Heart left ventricle (tissue), 16 donors: ENCODE measurements at regions not wholly inside any gene's neighbourhood (a gene's known extent, or its start where the extent isn't known, plus 50 kb on each side); places are given as distances from the start of the nearest gene placed in this dataset.

Experiments used
- ATAC-seq, 4 donors: fragments of 200-7000 bp; cut with Tn5 transposase; one replicate each; pipeline ENCODE4 v1.9.1; 2020 to 2022; ENCODE audit warnings: moderate library complexity in 4 of 4, mild to moderate bottlenecking in 3 of 4, moderate number of reproducible peaks in 1 of 4
- DNase-seq, 5 donors: peaks; one replicate each; pipeline ENCODE4 v3.0.0-alpha.2; 2020
- H3K27ac ChIP-seq, 12 donors: fragments of 200-600 bp; sonication (generic) in 4 of 12; one replicate each; pipeline versions ENCODE4 v1.5.0 to v1.8.0; 2016 to 2022; ENCODE audit warnings: mild to moderate bottlenecking in 2 of 12
- H3K27me3 ChIP-seq, 9 donors: fragments of 200-600 bp; sonication (generic) in 2 of 9; one replicate each; pipeline versions ENCODE4 v1.5.1 to v1.8.0; 2016 to 2022; ENCODE audit warnings: mild to moderate bottlenecking in 3 of 9
- H3K36me3 ChIP-seq, 9 donors: fragments of 200-600 bp; sonication (generic) in 2 of 9; one replicate each; pipeline versions ENCODE4 v1.5.0 to v1.8.0; 2018 to 2022; ENCODE audit warnings: mild to moderate bottlenecking in 2 of 9
- H3K4me1 ChIP-seq, 12 donors: fragments of 200-600 bp; sonication (generic) in 4 of 12; one replicate each; pipeline versions ENCODE4 v1.5.0 to v1.8.0; 2016 to 2022; ENCODE audit warnings: mild to moderate bottlenecking in 3 of 12
- H3K4me3 ChIP-seq, 12 donors: fragments of 200-600 bp; sonication (generic) in 4 of 12; one replicate each; pipeline versions ENCODE4 v1.5.0 to v1.8.0; 2017 to 2022; ENCODE audit warnings: mild to moderate bottlenecking in 9 of 12, moderate library complexity in 4 of 12
- H3K9me3 ChIP-seq, 12 donors: fragments of 200-600 bp; sonication (generic) in 4 of 12; one replicate each; pipeline versions ENCODE4 v1.5.0 to v1.8.0; 2016 to 2022; ENCODE audit warnings: mild to moderate bottlenecking in 1 of 12
- CTCF ChIP-seq, 12 donors: fragments of 200-600 bp; sonication (generic) in 4 of 12; IDR thresholded peaks; one replicate each; pipeline versions ENCODE4 v1.5.0 to v1.8.0; 2018 to 2022; ENCODE audit warnings: antibody characterized with exemption in 12 of 12, mild to moderate bottlenecking in 5 of 12
- POLR2A ChIP-seq, 2 donors: fragments of 450-650 bp; IDR thresholded peaks; one replicate each; pipeline ENCODE4 v1.6.1; 2017; ENCODE audit warnings: antibody characterized with exemption in 2 of 2, mild to moderate bottlenecking in 2 of 2, moderate library complexity in 2 of 2
- WGBS, 4 donors: extraction: QIAGEN DNeasy Blood & Tissue Kit in 2 of 4; methylation state at CpG; one replicate each; pipeline versions ENCODE4 v1.1.5 to v1.1.7; 2013 to 2018; 5-methylcytosine and 5-hydroxymethylcytosine counted together
- intact Hi-C, 10 donors: fragments of 100-400 bp; cut with DNase I; formaldehyde crosslinking; loops; one replicate each; pipeline versions ENCODE4 v1.11.1 to v1.14.2; 2022
- donor health status: ischemic (EF 13 %, LVEDD 7.1; RV severe dilation, severe dysfunction).
- donor health status: healthy with polysubstance abuse.
- donor health status: DM: no; HTN: yes; CAD: no.
- donor health status: DM: no; HTN: no; CAD: no.
- donor health status: ischemic (EF 25% LVEDD 6.9; RV normal size, moderate dysfunction).
- donor health status: ischemic (EF 25% LVEDD 5.7; RV mildly dilated, moderate dysfunction).
- donor health status: healthy.
- donor health status: DM: yes; HTN: yes; CAD: no.
- donor health status: ischemic (EF 35%, LVEDD 5.7; RV mildly dilated, moderate dysfunction).
- donor health status: nonischemic (EF 11% LVEDD 7.7; RV severe dilation, severe dysfunction).
- donor health status: DM: yes; HTN: yes; CAD: no.
- donor health status: PGD.
- donor health status: ischemic (EF 29% LVEDD 5.4; RV normal size, mild dysfunction).
- donor health status: nonischemic (EF 23%, LVEDD 6.1; RV moderate dilation, normal function).

DNA sequence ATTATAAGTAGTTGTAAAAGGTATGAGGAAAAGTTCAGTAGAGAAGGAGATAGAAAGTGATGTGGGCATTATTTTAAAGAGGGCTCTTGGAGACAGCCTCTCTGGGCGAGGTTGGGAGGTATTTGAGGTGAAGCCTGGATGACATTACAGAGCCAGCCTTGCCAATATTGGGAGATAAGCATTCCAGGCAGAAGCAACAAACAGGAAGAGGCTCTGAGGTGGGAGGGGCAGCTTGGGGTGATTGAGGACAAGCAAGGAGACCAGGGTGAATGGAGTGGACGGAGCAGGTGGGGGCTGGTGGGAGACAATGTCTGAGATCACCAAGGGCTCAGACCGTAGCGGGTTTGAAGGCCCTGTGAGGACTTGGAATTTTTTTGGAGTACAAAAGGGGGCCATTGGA, 87.3 kb downstream of the DYRK2 start:
- DNase-seq, result peak in 1 of 5 donors; percentile 49
- H3K9me3 ChIP-seq, result no peaks in the 10 kb centered on the region
- peaks cover 0 to 8% (median 0%) of the 10 kb centered on the region in 12 donors for H3K4me1 ChIP-seq
- H3K36me3 ChIP-seq, result no peaks in the 10 kb centered on the region
- H3K27me3 ChIP-seq, result no peaks in the 10 kb centered on the region
- intact Hi-C loops, result no loop called here
- ATAC-seq, result peak; percentile 45 to 81 (median 74)
- peak overlapping the region in 2 of 12 donors; percentile 25 to 41 for H3K27ac ChIP-seq
- H3K4me3 ChIP-seq, result no peak overlapping the region
- TF ChIP-seq POLR2A (IDR thresholded peaks at IDR 0.05), result no peak
- TF ChIP-seq CTCF (IDR thresholded peaks at IDR 0.05), result no peak
- WGBS, 4 donors, result 46 to 64% (median 56%) methylated on average over 4 of the region's 4 CpGs

DNA sequence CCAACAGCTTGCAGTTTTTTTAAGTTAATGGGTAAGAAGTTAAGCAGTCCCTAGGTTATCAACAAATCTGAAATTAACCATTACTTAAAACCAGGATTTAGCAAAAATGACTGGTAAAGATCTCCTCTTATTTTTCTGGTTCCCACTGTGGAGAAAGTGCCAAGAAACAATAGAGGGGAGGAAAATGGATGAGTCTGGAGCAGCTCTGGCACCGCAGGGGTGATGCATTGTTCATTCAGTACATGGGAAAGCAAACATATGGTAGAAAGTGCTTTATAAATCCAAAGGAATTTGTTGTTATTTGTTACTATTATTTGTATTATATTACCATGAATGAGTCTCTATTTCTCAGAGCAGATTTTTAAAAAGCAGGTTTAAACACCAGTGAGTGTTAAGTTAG, 92.2 kb downstream of the DYRK2 start:
- Histone ChIP-seq H3K36me3 (no peaks in the 10 kb centered on the region), H3K27me3 (no peaks in the 10 kb centered on the region), H3K27ac (no peak overlapping the region), H3K4me1 (peaks cover 0 to 8% (median 0%) of the 10 kb centered on the region in 12 donors), H3K4me3 (no peak overlapping the region), H3K9me3 (no peaks in the 10 kb centered on the region)
- intact Hi-C loops, result no loop called here
- ATAC-seq (no peak), DNase-seq (no peak)
- WGBS, 4 donors, result 85 to 96% (median 93%) methylated on average over 1 of the region's 1 CpG
- TF ChIP-seq POLR2A (IDR thresholded peaks at IDR 0.05), result no peak
- TF ChIP-seq CTCF (IDR thresholded peaks at IDR 0.05), result no peak

- no peak for ATAC-seq
- Histone ChIP-seq H3K4me1 (peaks cover 0 to 3% (median 0%) of the 10 kb centered on the region in 12 donors), H3K4me3 (no peak overlapping the region), H3K36me3 (no peaks in the 10 kb centered on the region), H3K9me3 (no peaks in the 10 kb centered on the region), H3K27me3 (no peaks in the 10 kb centered on the region), H3K27ac (no peak overlapping the region)
- TF ChIP-seq POLR2A (IDR thresholded peaks at IDR 0.05), result no peak
- intact Hi-C loops, result no loop called here
- 94 to 97% (median 95%) methylated on average over 3 of the region's 3 CpGs for WGBS, 4 donors
- no peak for DNase-seq
Measured at GRCh38 chr12:67741270-67741669, 92.7 kb downstream of the DYRK2 start.

GRCh38 chr12:67742461-67742860, 93.9 kb downstream of the DYRK2 start:
- no peaks in the 10 kb centered on the region for H3K4me1 ChIP-seq
- H3K36me3 ChIP-seq, result no peaks in the 10 kb centered on the region
- H3K9me3 ChIP-seq, result no peaks in the 10 kb centered on the region
- ATAC-seq, result no peak
- TF ChIP-seq POLR2A (IDR thresholded peaks at IDR 0.05) (no peak), CTCF (IDR thresholded peaks at IDR 0.05) (no peak)
- intact Hi-C loops, result no loop called here
- no peak for DNase-seq
- WGBS, 4 donors, result 11 to 27% (median 16%) methylated on average over 1 of the region's 1 CpG
- no peak overlapping the region for H3K4me3 ChIP-seq
- no peaks in the 10 kb centered on the region for H3K27me3 ChIP-seq
- no peak overlapping the region for H3K27ac ChIP-seq
